ENCODE measurements at regions not wholly inside any gene's neighbourhood (a gene's known extent, or its start where the extent isn't known, plus 50 kb on each side); places are given as distances from the start of the nearest gene placed in this dataset.

DNA sequence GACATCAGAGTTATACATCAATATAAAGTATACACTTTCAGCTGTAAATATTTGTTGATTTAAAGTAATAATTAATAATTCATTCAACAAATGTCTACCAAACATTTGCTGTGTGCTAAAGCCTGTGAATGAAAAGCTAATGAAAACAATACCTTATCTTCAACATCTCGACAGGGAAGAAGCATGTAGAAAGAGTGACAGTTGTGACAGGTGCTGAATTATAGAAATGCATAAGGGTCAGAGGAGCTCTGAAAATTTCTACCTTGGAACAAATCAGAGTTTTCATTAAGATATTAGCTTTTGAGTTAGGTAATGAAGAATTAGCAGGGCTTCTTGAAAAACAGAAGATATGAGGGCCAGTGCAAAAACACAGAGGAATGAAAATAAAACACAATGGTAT lies 739.2 kb downstream of the VGLL3 start:
- no peak overlapping the region for H3K4me3 ChIP-seq (ENCODE audit: low read depth, low read length)
- DNase-seq (ENCODE audit: low read depth), result no peak
- TF ChIP-seq, protein P1, sequence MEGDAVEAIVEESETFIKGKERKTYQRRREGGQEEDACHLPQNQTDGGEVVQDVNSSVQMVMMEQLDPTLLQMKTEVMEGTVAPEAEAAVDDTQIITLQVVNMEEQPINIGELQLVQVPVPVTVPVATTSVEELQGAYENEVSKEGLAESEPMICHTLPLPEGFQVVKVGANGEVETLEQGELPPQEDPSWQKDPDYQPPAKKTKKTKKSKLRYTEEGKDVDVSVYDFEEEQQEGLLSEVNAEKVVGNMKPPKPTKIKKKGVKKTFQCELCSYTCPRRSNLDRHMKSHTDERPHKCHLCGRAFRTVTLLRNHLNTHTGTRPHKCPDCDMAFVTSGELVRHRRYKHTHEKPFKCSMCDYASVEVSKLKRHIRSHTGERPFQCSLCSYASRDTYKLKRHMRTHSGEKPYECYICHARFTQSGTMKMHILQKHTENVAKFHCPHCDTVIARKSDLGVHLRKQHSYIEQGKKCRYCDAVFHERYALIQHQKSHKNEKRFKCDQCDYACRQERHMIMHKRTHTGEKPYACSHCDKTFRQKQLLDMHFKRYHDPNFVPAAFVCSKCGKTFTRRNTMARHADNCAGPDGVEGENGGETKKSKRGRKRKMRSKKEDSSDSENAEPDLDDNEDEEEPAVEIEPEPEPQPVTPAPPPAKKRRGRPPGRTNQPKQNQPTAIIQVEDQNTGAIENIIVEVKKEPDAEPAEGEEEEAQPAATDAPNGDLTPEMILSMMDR (IDR thresholded peaks at IDR 0.05; ENCODE audit: insufficient read depth, low read depth, low read length), result no peak

DNA sequence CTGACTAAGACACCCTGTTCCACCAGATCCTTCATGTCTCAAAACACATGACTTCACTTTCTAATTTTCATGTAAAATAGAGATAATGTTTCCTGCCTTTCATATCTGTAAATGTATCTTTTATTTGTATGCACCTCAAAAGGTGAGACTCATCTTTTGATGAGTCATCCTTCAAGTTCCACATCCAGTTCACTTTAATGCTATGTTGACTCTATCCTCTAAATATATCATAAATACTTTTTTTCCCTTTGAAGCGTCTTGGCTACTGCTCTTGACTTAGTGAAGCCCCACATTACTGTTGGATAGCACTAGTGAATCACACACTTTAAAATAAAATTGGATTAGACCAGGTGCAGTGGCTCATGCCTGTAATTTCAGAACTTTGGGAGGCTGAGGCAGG lies 741.1 kb downstream of the VGLL3 start:
- TF ChIP-seq, protein P1 (IDR thresholded peaks at IDR 0.05; ENCODE audit: insufficient read depth, low read depth, low read length), result no peak
- H3K4me3 ChIP-seq (ENCODE audit: low read depth, low read length), result no peak overlapping the region
- DNase-seq (ENCODE audit: low read depth), result no peak

DNA sequence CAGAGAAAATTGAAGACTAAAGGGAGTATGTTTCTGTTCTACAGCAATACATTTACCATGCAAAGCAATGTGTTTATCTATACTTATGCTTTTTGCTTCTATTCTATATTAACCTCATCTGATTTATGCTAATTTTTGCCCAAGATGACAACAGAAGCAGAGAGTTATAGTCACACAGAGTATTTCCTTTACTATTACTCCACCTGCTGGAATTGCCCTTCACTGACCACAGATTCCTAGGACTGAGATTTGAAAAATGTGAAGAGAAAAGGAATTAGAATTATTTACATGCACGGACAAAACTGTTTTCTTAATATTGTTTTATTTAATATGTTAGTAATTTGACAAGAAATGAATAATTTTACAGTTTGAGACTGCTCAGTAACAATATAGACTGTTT lies 745.6 kb downstream of the VGLL3 start:
- H3K4me3 ChIP-seq (ENCODE audit: low read depth, low read length), result no peak overlapping the region
- TF ChIP-seq, protein P1 (IDR thresholded peaks at IDR 0.05; ENCODE audit: insufficient read depth, low read depth, low read length), result no peak
- DNase-seq (ENCODE audit: low read depth), result no peak

DNA sequence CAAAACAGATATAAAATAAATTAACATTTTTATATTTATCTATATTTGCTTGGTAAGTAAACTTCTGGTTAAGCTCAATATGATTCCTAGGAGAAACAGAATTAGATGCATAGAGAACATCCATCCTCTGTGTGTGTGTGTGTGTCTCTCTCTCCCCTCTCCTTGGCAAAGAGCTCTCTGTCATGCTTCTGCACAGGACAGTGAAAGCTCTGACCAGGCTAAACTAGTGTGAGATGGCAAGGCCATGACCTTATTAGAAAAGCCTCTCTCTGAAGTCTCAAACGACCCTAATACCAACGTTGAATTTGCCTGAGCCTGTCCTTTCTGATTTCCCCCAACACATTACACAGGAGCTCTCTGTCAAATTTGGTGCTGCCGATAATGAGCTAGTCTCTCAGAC lies 746.0 kb downstream of the VGLL3 start:
- no peak overlapping the region for H3K4me3 ChIP-seq (ENCODE audit: low read depth, low read length)

DNA sequence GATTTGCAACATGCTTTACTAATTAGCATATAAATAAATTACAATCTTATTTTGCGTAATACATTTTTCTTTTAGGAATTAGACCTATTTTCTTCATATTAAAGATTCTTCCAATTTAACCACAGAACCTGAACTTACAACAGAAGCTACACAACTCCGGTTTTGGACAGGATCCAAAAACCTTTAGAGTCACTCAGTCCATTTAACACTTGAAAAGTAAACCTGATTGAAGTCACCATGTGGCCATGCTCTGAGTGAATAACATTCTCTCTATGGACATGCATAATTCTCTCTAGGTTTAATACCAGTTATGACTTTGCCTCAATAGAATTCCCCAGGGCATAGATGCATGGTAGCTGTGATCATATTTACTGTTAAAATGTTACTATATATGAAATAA lies 751.0 kb downstream of the VGLL3 start:
- TF ChIP-seq, protein P1 (IDR thresholded peaks at IDR 0.05; ENCODE audit: insufficient read depth, low read depth, low read length), result no peak
- H3K4me3 ChIP-seq (ENCODE audit: low read depth, low read length), result no peak overlapping the region
- no peak for DNase-seq (ENCODE audit: low read depth)

More for the DNA sequence above, 746.0 kb downstream of the VGLL3 start:
- DNase-seq (ENCODE audit: low read depth), result no peak
- TF ChIP-seq, protein P1 (IDR thresholded peaks at IDR 0.05; ENCODE audit: insufficient read depth, low read depth, low read length), result no peak

DNA sequence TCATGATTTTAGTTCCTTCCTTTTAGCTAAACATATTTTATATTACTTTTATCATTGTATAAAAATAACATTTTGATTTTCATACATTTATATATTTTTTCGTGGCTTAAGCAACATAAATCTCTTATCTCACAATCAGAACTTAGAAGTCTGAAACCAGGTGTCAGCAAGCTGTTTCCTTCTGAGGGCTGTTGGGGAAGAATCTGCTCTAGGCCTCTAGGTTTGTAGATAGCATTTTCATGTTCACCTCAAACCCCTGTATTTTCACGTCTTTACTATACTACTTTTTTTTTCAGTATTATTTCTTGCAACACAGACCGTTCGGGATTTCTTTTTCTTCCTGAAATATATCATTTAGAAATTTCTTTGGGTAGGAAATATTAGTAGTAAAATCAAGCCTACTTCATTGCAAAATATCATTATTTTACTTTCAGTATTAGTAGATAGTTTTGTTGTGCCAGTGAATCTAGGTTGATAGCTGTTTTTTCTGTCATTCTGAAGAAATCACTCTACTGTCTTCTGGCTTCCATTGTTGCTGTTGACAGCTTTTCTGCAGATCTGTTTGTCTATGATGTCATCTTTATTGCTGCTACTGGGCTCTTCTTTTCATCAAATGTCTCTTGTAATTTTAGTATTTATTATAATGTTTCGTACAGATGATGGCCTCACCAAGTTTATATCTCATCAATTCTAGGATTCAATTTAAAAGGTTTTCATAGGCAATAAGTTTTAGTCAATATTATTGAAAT lies 756.3 kb downstream of the VGLL3 start:
- TF ChIP-seq, protein P1 (IDR thresholded peaks at IDR 0.05; ENCODE audit: insufficient read depth, low read depth, low read length), result no peak
- DNase-seq (ENCODE audit: low read depth), result no peak
- no peak overlapping the region for H3K4me3 ChIP-seq (ENCODE audit: low read depth, low read length)

DNA sequence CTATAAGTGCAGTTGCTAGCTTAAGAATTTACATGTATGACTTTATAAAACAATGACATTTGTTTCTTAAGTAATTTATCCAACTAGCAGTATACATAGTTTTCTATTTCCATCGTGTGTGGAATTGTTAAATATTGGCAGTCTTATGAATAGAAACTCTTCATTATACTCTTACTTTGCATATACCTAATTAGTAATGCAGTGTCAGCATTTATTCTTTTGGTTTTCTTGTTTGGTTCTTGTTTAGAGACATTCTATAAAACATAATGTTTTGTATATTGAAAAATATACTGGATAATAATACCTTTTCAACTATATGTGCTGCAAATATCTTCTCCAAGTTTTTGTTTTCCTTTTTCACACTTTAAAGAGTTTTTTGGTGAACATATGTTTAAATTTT lies 760.2 kb downstream of the VGLL3 start:
- DNase-seq (ENCODE audit: low read depth), result no peak
- no peak overlapping the region for H3K4me3 ChIP-seq (ENCODE audit: low read depth, low read length)
- TF ChIP-seq, protein P1 (IDR thresholded peaks at IDR 0.05; ENCODE audit: insufficient read depth, low read depth, low read length), result no peak
